ENCODE measurements at regions not wholly inside any gene's neighbourhood (a gene's known extent, or its start where the extent isn't known, plus 50 kb on each side); places are given as distances from the start of the nearest gene placed in this dataset.

- DNase-seq (ENCODE audit: low read depth, low spot score): no peak
Measured at GRCh38 chr13:76213423-76213904, 577.3 kb downstream of the LMO7 start.

DNA sequence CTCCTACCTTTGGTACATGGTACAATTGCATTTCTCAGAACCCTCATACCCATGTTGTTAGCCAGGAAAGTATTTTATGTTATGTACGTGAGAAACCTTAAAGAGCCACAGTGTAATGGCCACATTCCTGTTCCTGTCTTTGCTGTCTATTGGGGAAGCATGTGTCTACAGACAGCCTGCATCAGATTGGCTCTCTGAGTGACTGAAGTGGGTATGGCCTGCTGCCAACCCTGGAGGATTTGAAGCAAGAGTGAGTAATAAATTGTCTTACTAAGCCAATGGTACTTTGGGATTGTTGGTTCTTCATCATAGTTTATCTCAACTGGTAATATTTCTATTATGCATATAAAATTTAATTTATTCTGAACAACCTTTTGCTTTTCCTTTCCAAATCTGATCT is 574.1 kb downstream of the LMO7 start:
- DNase-seq (ENCODE audit: low read depth, low spot score): no peak

- no peak for DNase-seq (ENCODE audit: low read depth, low spot score)
Measured at GRCh38 chr13:76198568-76199163, 562.5 kb downstream of the LMO7 start.

DNA sequence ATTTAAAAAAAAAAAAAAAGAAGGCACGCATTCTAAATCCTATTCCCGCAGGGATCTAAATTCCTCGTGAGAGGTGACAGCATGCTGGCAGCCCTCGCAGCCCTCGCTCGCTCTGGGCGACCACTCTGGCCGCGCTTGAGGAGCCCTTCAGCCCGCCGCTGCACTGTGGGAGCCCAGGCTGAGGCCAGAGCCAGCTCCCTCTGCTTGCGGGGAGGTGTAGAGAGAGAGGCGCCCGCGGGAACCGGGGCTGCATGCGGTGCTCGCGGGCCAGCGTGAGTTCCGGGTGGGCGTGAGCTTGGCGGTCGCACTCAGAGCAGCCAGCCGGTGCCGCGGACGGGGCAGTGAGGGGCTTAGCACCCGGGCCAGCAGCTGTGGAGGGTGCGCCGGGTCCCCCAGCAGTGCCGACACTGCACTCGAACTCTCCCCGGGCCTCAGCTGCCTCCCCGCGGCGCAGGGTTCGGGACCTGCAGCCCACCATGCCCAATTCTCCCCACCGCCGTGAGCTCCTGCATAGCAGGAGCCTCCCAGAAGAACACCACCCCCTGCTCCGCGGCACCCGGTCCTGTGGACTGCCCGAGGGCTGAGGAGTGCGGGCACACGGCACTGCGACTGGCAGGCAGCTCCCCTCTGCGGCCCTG is 553.9 kb downstream of the LMO7 start:
- DNase-seq (ENCODE audit: low read depth, low spot score): no peak

DNA sequence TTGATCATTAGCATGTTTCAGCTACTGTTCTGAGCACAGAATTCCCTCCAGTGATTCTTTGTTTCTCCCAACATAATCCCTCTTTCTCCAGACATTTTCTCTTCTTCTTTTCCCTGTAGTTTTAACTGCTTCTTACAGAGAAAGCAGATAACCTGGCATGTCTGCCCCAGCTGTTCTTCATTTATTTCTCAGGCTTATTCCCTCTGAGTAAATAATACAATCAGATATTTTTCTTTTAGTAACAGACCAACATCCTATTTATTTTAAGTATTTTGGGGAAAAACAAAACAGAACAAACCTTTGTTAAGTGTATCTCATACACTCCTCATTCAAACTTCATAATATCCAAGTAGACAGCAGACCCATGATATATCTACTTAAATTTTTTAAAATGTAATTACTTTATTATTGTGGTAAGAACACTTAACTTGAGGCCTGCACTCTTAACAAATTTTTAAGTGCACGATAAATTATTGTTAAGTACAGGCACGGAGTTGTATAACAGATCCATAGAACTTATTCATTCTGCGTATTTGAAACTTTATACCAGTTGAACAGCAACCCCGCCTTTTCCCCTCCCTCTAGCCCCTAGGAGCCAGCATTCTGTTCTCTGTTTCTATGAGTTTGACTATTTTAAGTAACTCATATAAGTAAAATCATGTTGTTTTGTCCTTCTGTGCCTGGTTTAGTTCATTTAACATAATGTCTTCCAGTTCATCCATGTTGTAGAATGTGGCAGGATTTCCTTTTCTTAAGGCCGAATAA is 540.0 kb downstream of the LMO7 start:
- no peak for DNase-seq (ENCODE audit: low read depth, low spot score)

DNA sequence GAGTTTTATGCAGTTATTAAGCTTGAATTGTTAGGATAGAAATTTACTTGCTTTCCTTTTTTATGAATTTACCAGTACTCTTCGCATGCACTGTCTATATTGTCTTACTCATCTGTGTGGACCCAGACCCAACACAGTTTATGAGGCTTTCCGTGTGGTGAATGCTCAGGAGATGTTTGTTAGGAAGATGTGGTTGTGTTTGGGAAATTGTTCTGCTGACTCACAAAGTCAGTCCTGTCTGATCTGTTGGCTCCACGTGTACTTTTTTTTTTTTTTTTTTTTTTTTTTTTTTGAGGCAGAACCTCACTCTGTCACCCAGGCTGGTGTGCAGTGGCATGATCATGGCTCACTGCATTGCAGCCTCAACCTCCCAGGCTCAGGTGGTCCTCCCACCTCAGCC is 532.5 kb downstream of the LMO7 start:
- no peak for DNase-seq (ENCODE audit: low read depth, low spot score)

DNA sequence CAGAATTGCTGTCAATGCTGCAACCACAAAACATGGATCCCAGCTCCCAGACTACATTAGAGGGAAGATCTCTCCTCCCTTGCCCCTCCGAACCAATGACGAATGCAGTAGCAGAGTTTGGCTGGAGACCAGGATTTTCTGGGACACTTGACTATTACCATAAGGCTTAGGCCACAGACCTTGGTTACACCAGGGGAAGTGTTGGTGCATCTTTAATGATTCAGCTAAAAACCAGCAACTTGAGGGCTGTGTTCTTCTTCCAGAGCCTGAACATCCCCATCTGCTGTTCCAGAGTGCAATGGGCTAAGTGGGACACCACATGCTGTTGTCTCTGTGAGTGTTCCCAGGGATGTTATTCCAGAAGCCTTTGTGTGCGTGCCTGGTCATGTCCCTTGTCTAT is 528.2 kb downstream of the LMO7 start:
- no peak for DNase-seq (ENCODE audit: low read depth, low spot score)

GRCh38 chr13:76163761-76164160 is 527.6 kb downstream of the LMO7 start:
- DNase-seq (ENCODE audit: low read depth, low spot score): no peak

DNA sequence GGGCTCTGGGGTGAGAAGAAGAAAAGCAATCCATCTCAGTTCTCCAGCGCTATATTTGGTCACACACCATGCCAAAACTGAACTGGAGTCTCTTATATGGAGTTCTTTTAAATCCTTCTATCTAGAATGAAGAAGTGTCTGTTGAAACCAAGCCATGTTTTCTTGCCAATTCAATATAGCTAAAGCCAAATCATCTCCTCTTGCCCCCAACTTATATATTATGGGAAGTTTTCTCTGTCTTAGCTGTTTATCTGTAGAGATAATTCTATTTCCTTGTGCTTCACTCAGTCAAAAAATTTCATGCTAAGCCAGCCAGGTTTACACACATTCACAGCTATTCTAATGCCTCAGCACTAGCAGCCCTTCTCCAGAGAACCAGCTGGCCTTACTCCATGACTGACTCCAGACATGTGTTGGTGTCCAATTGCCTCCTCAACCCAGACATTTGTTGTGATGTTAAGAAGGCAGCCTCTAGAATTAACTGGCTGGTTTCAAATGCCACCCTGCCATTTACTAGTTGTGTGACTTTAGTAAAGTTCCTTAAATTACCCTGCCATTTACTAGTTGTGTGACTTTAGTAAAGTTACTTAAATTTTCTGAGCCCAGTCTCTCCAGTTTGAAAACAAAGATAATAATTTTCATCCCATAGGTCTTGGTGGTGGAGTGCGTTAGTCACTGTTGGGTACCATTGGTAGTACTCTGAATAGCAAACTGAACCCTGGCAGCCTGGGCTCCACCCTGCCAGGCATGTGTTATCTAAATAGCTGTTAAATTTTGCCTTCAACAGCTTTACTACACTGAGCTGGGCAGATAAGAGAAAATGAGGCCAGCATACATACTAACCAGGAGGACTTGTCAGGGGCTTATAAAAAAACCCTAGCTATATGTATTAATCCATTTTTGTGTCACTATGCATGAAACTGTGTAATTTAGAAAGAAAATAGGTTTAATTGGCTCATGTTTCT is 525.1 kb downstream of the LMO7 start:
- no peak for DNase-seq (ENCODE audit: low read depth, low spot score)

DNA sequence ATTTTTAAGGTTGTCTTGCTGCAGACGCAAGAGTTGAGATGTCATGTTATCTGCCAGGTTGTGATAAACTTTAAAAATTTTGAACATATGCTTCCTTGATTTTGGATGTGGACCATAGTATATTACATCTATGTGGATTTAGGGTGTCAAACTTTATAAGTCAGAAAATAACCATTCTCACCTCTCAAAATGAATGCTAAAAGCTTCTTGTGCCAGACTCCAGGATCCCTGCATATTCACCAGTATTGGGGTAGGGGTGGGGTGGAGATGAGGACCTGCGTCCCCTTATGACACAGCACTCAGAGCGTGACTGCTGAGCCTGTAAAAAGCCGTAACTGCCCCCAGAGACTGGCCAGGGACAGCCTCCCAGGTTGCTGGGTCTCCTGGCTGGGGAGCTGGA is 524.4 kb downstream of the LMO7 start:
- DNase-seq (ENCODE audit: low read depth, low spot score): no peak

DNA sequence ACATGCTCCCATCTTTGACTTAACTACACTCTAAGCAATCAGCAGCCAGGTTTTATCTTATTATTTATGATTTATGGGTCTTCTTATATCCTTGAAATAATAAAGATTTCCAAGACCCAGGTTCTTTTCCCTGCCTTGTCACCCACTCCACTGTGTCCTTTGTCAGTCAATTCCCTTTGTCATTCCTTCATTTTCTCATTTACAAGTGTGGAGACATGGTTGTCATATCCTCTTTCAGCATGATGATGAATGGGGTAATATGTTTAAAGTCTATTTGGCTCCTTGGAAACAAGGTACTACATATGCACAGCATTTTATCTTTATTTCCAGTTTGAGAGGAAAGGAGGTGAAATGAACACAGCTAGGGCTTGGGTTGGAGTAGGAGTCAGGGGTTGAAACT is 521.8 kb downstream of the LMO7 start:
- DNase-seq (ENCODE audit: low read depth, low spot score): no peak

- no peak for DNase-seq (ENCODE audit: low read depth, low spot score)
Measured at GRCh38 chr13:76153239-76153638, 517.1 kb downstream of the LMO7 start.

DNA sequence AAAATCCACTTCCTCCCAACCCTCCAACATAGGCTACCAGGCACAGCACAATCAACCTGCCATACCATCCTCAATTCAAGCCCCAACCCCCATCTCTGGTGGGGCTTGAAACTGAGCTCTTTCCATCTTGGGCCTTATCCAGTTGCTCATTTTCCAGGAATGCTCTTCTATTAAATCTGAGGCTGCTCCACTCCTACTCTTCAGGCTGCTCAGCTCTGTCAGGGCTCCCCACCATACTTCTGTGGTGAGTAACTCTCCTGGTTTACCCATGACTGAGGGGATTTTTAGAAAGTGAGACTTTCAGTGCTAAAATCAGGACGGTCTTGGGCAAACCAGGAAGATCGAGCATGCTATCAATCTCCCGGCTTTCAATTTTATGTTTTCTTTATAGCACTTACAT is 512.8 kb downstream of the LMO7 start:
- no peak for DNase-seq (ENCODE audit: low read depth, low spot score)

GRCh38 chr13:76148374-76148773 is 512.2 kb downstream of the LMO7 start:
- DNase-seq (ENCODE audit: low read depth, low spot score): no peak

GRCh38 chr13:76132532-76132931 is 496.4 kb downstream of the LMO7 start:
- no peak for DNase-seq (ENCODE audit: low read depth, low spot score)

GRCh38 chr13:76131551-76131950 is 495.4 kb downstream of the LMO7 start:
- no peak for DNase-seq (ENCODE audit: low read depth, low spot score)

DNA sequence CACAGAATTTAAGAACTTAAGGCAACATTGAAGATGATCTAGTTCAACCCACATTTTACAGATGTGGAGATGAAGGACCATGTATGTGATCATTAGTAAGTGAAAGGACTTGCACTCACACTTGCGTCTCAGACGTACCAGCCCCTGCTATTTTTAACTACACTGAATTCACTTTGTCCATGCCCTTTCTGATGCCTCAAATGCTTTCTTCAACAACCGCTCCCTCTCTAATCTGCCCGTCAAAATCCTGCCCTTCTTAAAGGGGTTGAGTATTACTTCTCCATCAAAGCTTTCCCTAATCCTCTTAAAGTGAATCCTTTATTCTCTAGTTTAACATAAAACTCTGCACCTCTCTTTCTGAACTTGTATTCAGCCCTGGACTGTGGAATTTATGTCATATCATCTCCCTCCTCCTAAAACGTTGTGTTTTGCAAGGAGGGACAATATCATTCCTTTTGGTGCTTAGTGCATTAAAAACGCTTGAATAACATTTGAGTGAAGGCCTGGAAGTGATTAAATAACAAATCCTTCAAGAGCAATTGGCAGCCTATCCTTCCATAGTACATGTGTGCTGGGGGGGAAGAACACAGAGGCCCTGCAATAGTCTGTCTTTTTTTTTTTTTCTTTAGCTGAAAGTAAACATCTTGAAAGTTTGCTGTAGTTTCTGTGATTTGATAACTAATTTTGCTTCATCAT is 493.3 kb downstream of the LMO7 start:
- no peak for DNase-seq (ENCODE audit: low read depth, low spot score)

DNA sequence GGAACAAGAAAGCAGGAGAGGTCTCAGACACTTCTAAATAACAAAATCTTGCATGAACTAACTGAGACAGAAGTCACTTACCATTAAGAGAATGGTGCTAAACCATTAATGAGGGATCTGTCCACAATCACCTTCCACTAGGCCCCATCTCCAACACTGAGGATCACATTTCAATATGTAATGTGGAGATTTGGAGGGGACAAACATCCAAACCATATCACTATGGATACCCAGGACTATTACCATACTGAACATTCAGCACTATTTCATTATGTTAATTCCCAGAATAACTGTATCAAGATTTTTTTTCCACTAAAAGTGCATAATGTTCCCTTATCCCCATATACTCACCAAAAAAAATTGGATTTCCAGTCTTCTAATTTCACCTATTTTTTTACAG is 491.8 kb downstream of the LMO7 start:
- no peak for DNase-seq (ENCODE audit: low read depth, low spot score)

DNA sequence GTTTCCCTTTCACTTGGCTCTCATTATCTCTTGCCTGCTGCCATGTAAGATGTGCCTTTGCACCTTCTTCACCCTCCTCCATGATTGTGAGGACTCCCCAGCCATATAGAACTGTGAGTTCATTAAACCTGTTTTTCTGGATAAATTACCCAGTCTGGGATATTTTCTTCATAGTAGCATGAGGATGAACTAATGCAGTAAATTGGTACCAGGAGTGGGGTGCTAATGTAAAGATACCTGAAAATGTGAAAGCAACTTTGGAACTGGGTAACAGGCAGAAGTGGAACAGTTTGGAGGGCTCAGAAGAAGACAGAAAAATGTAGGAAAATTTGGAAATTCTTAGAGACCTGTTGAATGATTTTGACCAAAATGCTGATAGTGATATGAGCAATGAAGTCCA is 487.4 kb downstream of the LMO7 start:
- no peak for DNase-seq (ENCODE audit: low read depth, low spot score)

DNA sequence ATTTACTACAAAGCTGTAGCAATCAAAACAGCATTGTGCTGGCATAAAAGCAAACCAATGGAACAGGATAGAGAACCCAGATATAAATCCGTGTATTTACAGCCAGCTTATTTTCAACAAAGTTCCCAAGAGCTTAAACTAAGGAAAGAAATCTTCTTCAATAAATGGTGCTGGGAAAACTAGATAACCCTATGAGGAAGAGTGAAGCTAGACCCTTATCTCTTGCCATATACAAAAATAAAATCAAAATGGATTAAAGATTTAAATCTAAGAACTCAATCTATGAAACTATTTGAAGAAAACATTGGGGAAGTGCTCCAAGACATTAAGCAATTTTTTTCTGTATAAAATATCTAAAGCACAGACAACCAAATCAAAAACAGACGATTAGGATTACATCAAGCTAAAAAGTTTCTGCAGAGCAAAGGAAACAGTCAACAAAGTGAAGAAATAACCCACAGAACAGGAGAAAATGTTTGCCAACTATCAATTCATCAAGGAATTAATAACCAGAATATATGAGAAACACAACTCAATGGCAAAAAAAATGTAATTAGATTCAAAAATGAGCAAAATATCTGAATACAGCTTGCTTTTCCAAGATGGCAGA is 480.7 kb downstream of the LMO7 start:
- no peak for DNase-seq (ENCODE audit: low read depth, low spot score)

GRCh38 chr13:76106763-76107162 is 470.6 kb downstream of the LMO7 start:
- DNase-seq (ENCODE audit: low read depth, low spot score): no peak
